Transverse colon (tissue), 3 donors: ENCODE measurements at regions not wholly inside any gene's neighbourhood (a gene's known extent, or its start where the extent isn't known, plus 50 kb on each side); places are given as distances from the start of the nearest gene placed in this dataset.

Experiments used
- CTCF ChIP-seq, 5 experiments: fragments of 200-600 bp in 3 of 5; fragments of 450-650 bp in 2 of 5; sonication (generic) in 3 of 5; IDR thresholded peaks; 1 replicate in 2 of 5; 2 replicates in 3 of 5; pipeline ENCODE4 v1.5.1; 2016 to 2017; ENCODE audit warnings: antibody characterized with exemption in 5 of 5, inconsistent platforms in 3 of 5, mild to moderate bottlenecking in 2 of 5, moderate library complexity in 1 of 5
- EP300 ChIP-seq: sonication (generic); formaldehyde crosslinking; IDR thresholded peaks from one replicate; pipeline ENCODE4 v1.6.1; 2017; ENCODE audit warnings: antibody characterized with exemption, low read depth
- POLR2A ChIP-seq: fragments of 450-650 bp; IDR thresholded peaks from one replicate; pipeline ENCODE4 v1.6.1; 2016; ENCODE audit warnings: antibody characterized with exemption, mild to moderate bottlenecking, moderate library complexity

- no peak for TF ChIP-seq CTCF (IDR thresholded peaks at IDR 0.05)
- TF ChIP-seq POLR2A, result no peak
- TF ChIP-seq EP300, result no peak
Measured at GRCh38 chr2:161096336-161096735, 63.9 kb upstream of the TANK start.
